SK-N-SH (cell line): ENCODE measurements at regions not wholly inside any gene's neighbourhood (a gene's known extent, or its start where the extent isn't known, plus 50 kb on each side); places are given as distances from the start of the nearest gene placed in this dataset.

Experiments used
- CTCF ChIA-PET: fragments of 300-600, 350-600 bp; formaldehyde crosslinking; extraction: SDS; loops from one replicate; lab custom pipeline; 2021; lab: Yijun Ruan, JAX
- POLR2A ChIA-PET: fragments of 350-600 bp; sonication (Branson Sonifier 250); formaldehyde crosslinking; extraction: SDS; loops from one replicate; lab custom pipeline; 2020; ENCODE audit warnings: antibody characterized with exemption, inconsistent platforms; lab: Yijun Ruan, JAX
- DNase-seq: peaks from one replicate; pipeline ENCODE4 v3.0.0; 2012
- H2AFZ ChIP-seq: fragments of 200-600 bp; sonication (generic); 2 replicates; pipeline ENCODE4 v1.8.1; 2016; ENCODE audit warnings: antibody characterized with exemption, mild to moderate bottlenecking, low read depth
- H3F3A ChIP-seq: fragments of 200-600 bp; sonication (generic); replicated peaks from 2 replicates; pipeline ENCODE3; 2016; ENCODE audit warnings: antibody characterized with exemption, mild to moderate bottlenecking; ENCODE audit not compliant: insufficient read depth
- H3K27ac ChIP-seq, 2 experiments: fragments of 200-500 bp in 1 of 2; fragments of 200-600 bp in 1 of 2; sonication (Bioruptor generic) in 1 of 2; sonication (generic), shearing (Covaris generic) in 1 of 2; 2 replicates each; pipeline versions ENCODE4 v1.5.1 to v1.6.1; 2014 to 2016; ENCODE audit warnings: low read depth in 2 of 2, inconsistent platforms in 1 of 2, low read length in 1 of 2, mild to moderate bottlenecking in 1 of 2, mixed read lengths in 1 of 2
- H3K27me3 ChIP-seq: fragments of 200-600 bp; sonication (generic), shearing (Covaris generic); 2 replicates; pipeline ENCODE4 v1.6.1; 2016; ENCODE audit warnings: mixed run types; ENCODE audit not compliant: insufficient read depth
- H3K36me3 ChIP-seq, 2 experiments: fragments of 200-500 bp in 1 of 2; fragments of 200-600 bp in 1 of 2; sonication (Bioruptor generic) in 1 of 2; sonication (generic) in 1 of 2; replicated peaks in 1 of 2; 2 replicates each; pipeline versions ENCODE3 to v1.5.1; 2014 to 2016; ENCODE audit warnings: low read length in 1 of 2, mild to moderate bottlenecking in 1 of 2; ENCODE audit not compliant: insufficient read depth in 2 of 2, control insufficient read depth in 1 of 2
- H3K4me1 ChIP-seq, 2 experiments: fragments of 200-500 bp in 1 of 2; fragments of 200-600 bp in 1 of 2; sonication (Bioruptor generic) in 1 of 2; sonication (generic), shearing (Covaris generic) in 1 of 2; 2 replicates each; pipeline versions ENCODE4 v1.5.1 to v1.6.1; 2014 to 2016; ENCODE audit warnings: low read depth in 1 of 2, low read length in 1 of 2, mixed run types in 1 of 2; ENCODE audit not compliant: insufficient read depth in 2 of 2, control insufficient read depth in 1 of 2
- H3K4me2 ChIP-seq: fragments of 200-600 bp; sonication (generic), shearing (Covaris generic); 2 replicates; pipeline ENCODE4 v1.6.1; 2017; ENCODE audit warnings: mixed run types
- H3K4me3 ChIP-seq, 2 experiments: fragments of 200-500 bp in 1 of 2; fragments of 200-600 bp in 1 of 2; sonication (Bioruptor generic) in 1 of 2; sonication (generic), shearing (Covaris generic) in 1 of 2; 2 replicates each; pipeline versions ENCODE4 v1.5.1 to v1.8.1; 2014 to 2016; ENCODE audit warnings: low read depth in 2 of 2, inconsistent platforms in 1 of 2, low read length in 1 of 2, mild to moderate bottlenecking in 1 of 2, mixed read lengths in 1 of 2, moderate library complexity in 1 of 2
- H3K79me2 ChIP-seq: fragments of 200-600 bp; sonication (generic); 2 replicates; pipeline ENCODE4 v1.8.1; 2017; ENCODE audit warnings: mild to moderate bottlenecking; ENCODE audit not compliant: insufficient read depth
- H3K9ac ChIP-seq: fragments of 200-600 bp; sonication (generic); 2 replicates; pipeline ENCODE4 v1.6.1; 2017; ENCODE audit warnings: mixed run types
- H3K9me2 ChIP-seq: fragments of 200-600 bp; sonication (generic); 2 replicates; pipeline ENCODE4 v1.6.1; 2017; ENCODE audit warnings: mixed run types
- H3K9me3 ChIP-seq: fragments of 200-600 bp; sonication (generic); 2 replicates; pipeline ENCODE4 v1.6.1; 2017; ENCODE audit warnings: mixed run types, mild to moderate bottlenecking, moderate library complexity
- H4K20me1 ChIP-seq: fragments of 200-600 bp; sonication (generic); 2 replicates; pipeline ENCODE4 v1.6.1; 2017; ENCODE audit warnings: mild to moderate bottlenecking, mixed run types; ENCODE audit not compliant: insufficient read depth
- CHD2 ChIP-seq: fragments of 150-350 bp; IDR thresholded peaks from 2 replicates; pipeline ENCODE4 v1.6.1; 2018; ENCODE audit warnings: low read length; ENCODE audit not compliant: partially characterized antibody
- ELF1 ChIP-seq: IDR thresholded peaks from 2 replicates; pipeline ENCODE4 v1.4.0; 2012
- EP300 ChIP-seq, 2 experiments: IDR thresholded peaks; 2 replicates each; pipeline versions ENCODE4 v1.4.0 to v1.6.1; 2012; ENCODE audit warnings: borderline replicate concordance in 1 of 2, low read depth in 1 of 2, low read length in 1 of 2
- EZH2phosphoT487 ChIP-seq: fragments of 200-600 bp; sonication (generic); IDR thresholded peaks from 2 replicates; pipeline ENCODE4 v1.6.1; 2017; ENCODE audit warnings: low read depth, mixed run types, mild to moderate bottlenecking, antibody characterized with exemption, moderate library complexity, borderline replicate concordance
- FOSL2 ChIP-seq: IDR thresholded peaks from 2 replicates; pipeline ENCODE4 v1.4.0; 2012; ENCODE audit warnings: low read depth, mild to moderate bottlenecking, moderate library complexity, borderline replicate concordance
- FOXJ3 ChIP-seq: sonication (generic); formaldehyde crosslinking; IDR thresholded peaks from 2 replicates; pipeline ENCODE4 v1.5.1; 2020; ENCODE audit warnings: mild to moderate bottlenecking, missing genetic modification reagents
- GABPA ChIP-seq: IDR thresholded peaks from 2 replicates; pipeline ENCODE4 v1.4.0; 2012; ENCODE audit warnings: low read depth, mild to moderate bottlenecking
- JUND ChIP-seq: IDR thresholded peaks from 2 replicates; pipeline ENCODE4 v1.4.0; 2012
- MXI1 ChIP-seq: IDR thresholded peaks from 2 replicates; pipeline ENCODE4 v1.6.1; 2012; ENCODE audit warnings: mild to moderate bottlenecking, low read depth, low read length, improper control_type of control experiment
- NRF1 ChIP-seq: IDR thresholded peaks from 2 replicates; pipeline ENCODE4 v1.6.1; 2012; ENCODE audit warnings: low read depth, mild to moderate bottlenecking, low read length
- RAD21 ChIP-seq: IDR thresholded peaks from 2 replicates; pipeline ENCODE4 v1.6.1; 2012; ENCODE audit warnings: mild to moderate bottlenecking, low read length
- RCOR1 ChIP-seq: fragments of 150-350 bp; IDR thresholded peaks from 2 replicates; pipeline ENCODE4 v1.6.1; 2017; ENCODE audit warnings: antibody characterized with exemption, low read length
- TCF12 ChIP-seq: IDR thresholded peaks from 2 replicates; pipeline ENCODE4 v1.4.0; 2012
- TEAD4 ChIP-seq: IDR thresholded peaks from 2 replicates; pipeline ENCODE4 v1.4.0; 2012; ENCODE audit warnings: mild to moderate bottlenecking, borderline replicate concordance; ENCODE audit not compliant: insufficient read depth
- USF2 ChIP-seq: fragments of 150-350 bp; IDR thresholded peaks from 2 replicates; pipeline ENCODE4 v1.6.1; 2017; ENCODE audit warnings: antibody characterized with exemption, low read length, low read depth, borderline replicate concordance
- YY1 ChIP-seq: IDR thresholded peaks from 2 replicates; pipeline ENCODE4 v1.4.0; 2012; ENCODE audit warnings: low read depth, mild to moderate bottlenecking
- WGBS: methylation state at CpG from one replicate; pipeline ENCODE4 v1.1.6; 2017; ENCODE audit warnings: low lambda C conversion rate; 5-methylcytosine and 5-hydroxymethylcytosine counted together
- TF ChIP-seq, protein P1 (sequence below): IDR thresholded peaks from 2 replicates; pipeline ENCODE4 v1.4.0; 2012; ENCODE audit warnings: low read depth, borderline replicate concordance
- TF ChIP-seq, protein P2 (sequence below): IDR thresholded peaks from 2 replicates; pipeline ENCODE4 v1.4.0; 2012; ENCODE audit warnings: low read depth, borderline replicate concordance
- TF ChIP-seq, protein P3 (sequence below): IDR thresholded peaks from 2 replicates; pipeline ENCODE4; 2012

- H3F3A ChIP-seq, result no peaks in the 10 kb centered on the region
- DNase-seq, result no peak
- no peak overlapping the region for H3K4me3 ChIP-seq
- no peak overlapping the region for H3K4me2 ChIP-seq
- 63% methylated on average over 4 of the region's 12 CpGs for WGBS
- H3K79me2 ChIP-seq, result no peaks in the 10 kb centered on the region
- POLR2A ChIA-PET, result interaction anchor here (1.3 kb wide), 1 partner anchor 13 kb away, joined by 4 read pairs; no protein-coding TSS in a partner anchor
- CTCF ChIA-PET, result interaction anchor here (0.8 to 7.1 kb wide), 9 partner anchors 9 to 878 kb away, joined by 3 to 108 read pairs (median 4); no protein-coding TSS in a partner anchor
- peaks cover 7% of the 10 kb centered on the region; the same call in 1 of the 2 replicates for H3K27me3 ChIP-seq
- no peaks in the 10 kb centered on the region for H3K4me1 ChIP-seq
- H4K20me1 ChIP-seq, result no peaks in the 10 kb centered on the region
- no peaks in the 10 kb centered on the region for H3K9me3 ChIP-seq
- no peaks in the 10 kb centered on the region for H3K9me2 ChIP-seq
- H3K36me3 ChIP-seq, result no peaks in the 10 kb centered on the region
- no peak overlapping the region for H3K9ac ChIP-seq
- H3K27ac ChIP-seq, result no peak overlapping the region
- TF ChIP-seq MXI1, result no peak
- TF ChIP-seq USF2, result no peak
- no peak for TF ChIP-seq GABPA
- TF ChIP-seq ELF1, result no peak
- no peak for TF ChIP-seq EP300 (IDR thresholded peaks at IDR 0.05; ENCODE audit: borderline replicate concordance in 1 of 2, low read depth in 1 of 2, low read length in 1 of 2)
- TF ChIP-seq FOXJ3, result no peak
- TF ChIP-seq, protein P1, sequence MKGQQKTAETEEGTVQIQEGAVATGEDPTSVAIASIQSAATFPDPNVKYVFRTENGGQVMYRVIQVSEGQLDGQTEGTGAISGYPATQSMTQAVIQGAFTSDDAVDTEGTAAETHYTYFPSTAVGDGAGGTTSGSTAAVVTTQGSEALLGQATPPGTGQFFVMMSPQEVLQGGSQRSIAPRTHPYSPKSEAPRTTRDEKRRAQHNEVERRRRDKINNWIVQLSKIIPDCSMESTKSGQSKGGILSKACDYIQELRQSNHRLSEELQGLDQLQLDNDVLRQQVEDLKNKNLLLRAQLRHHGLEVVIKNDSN, result no peak
- no peak for TF ChIP-seq TEAD4
- no peak for TF ChIP-seq EZH2phosphoT487
- no peak for TF ChIP-seq RAD21
- TF ChIP-seq FOSL2, result no peak
- TF ChIP-seq CHD2, result no peak
- TF ChIP-seq TCF12, result no peak
- TF ChIP-seq RCOR1, result no peak
- no peak for TF ChIP-seq YY1
- TF ChIP-seq, protein P2, sequence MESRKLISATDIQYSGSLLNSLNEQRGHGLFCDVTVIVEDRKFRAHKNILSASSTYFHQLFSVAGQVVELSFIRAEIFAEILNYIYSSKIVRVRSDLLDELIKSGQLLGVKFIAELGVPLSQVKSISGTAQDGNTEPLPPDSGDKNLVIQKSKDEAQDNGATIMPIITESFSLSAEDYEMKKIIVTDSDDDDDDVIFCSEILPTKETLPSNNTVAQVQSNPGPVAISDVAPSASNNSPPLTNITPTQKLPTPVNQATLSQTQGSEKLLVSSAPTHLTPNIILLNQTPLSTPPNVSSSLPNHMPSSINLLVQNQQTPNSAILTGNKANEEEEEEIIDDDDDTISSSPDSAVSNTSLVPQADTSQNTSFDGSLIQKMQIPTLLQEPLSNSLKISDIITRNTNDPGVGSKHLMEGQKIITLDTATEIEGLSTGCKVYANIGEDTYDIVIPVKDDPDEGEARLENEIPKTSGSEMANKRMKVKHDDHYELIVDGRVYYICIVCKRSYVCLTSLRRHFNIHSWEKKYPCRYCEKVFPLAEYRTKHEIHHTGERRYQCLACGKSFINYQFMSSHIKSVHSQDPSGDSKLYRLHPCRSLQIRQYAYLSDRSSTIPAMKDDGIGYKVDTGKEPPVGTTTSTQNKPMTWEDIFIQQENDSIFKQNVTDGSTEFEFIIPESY, result no peak
- TF ChIP-seq, protein P3, sequence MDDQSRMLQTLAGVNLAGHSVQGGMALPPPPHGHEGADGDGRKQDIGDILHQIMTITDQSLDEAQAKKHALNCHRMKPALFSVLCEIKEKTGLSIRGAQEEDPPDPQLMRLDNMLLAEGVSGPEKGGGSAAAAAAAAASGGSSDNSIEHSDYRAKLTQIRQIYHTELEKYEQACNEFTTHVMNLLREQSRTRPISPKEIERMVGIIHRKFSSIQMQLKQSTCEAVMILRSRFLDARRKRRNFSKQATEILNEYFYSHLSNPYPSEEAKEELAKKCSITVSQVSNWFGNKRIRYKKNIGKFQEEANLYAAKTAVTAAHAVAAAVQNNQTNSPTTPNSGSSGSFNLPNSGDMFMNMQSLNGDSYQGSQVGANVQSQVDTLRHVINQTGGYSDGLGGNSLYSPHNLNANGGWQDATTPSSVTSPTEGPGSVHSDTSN, result no peak
- TF ChIP-seq JUND, result no peak
- no peak for TF ChIP-seq NRF1
- no peak overlapping the region for H2AFZ ChIP-seq
Measured at GRCh38 chr13:26951581-26952177, 191.1 kb upstream of the GPR12 start.
